Right lobe of liver (tissue), 6 donors: ENCODE measurements at regions not wholly inside any gene's neighbourhood (a gene's known extent, or its start where the extent isn't known, plus 50 kb on each side); places are given as distances from the start of the nearest gene placed in this dataset.
"Not testable (repeated sequence)": the region's sequence is repeated elsewhere in the genome, so short reads cannot be mapped to it uniquely, and the experiment has no call there.

Experiments used
- ATAC-seq, 4 donors: fragments of 200-7000 bp; cut with Tn5 transposase; one replicate each; pipeline ENCODE4 v1.9.1; 2020; ENCODE audit warnings: mild to moderate bottlenecking in 4 of 4, moderate library complexity in 4 of 4
- DNase-seq, 3 donors: peaks; one replicate each; pipeline ENCODE4 v3.0.0-alpha.2; 2020
- H3K27ac ChIP-seq, 3 donors: fragments of 200-600 bp; one replicate each; pipeline ENCODE4 v1.8.0; 2022
- H3K27me3 ChIP-seq, 2 donors: fragments of 200-600 bp; one replicate each; pipeline ENCODE4 v1.8.0; 2022
- H3K36me3 ChIP-seq, 4 donors: fragments of 200-600 bp; sonication (generic) in 1 of 4; one replicate each; pipeline versions ENCODE4 v1.5.1 to v1.8.0; 2017 to 2022; ENCODE audit warnings: control low read depth in 1 of 4
- H3K4me1 ChIP-seq, 4 donors: fragments of 200-600 bp; sonication (generic) in 1 of 4; one replicate each; pipeline versions ENCODE4 v1.5.1 to v1.8.0; 2017 to 2022; ENCODE audit warnings: control low read depth in 1 of 4
- H3K4me3 ChIP-seq, 3 donors: fragments of 200-600 bp; one replicate each; pipeline ENCODE4 v1.8.0; 2022
- H3K9me3 ChIP-seq, 4 donors: fragments of 200-600 bp; sonication (generic) in 1 of 4; one replicate each; pipeline versions ENCODE4 v1.5.1 to v1.8.0; 2017 to 2022; ENCODE audit warnings: control low read depth in 1 of 4
- POLR2A ChIP-seq: fragments of 450-650 bp; IDR thresholded peaks from one replicate; pipeline ENCODE4 v1.6.1; 2017; ENCODE audit warnings: antibody characterized with exemption, mild to moderate bottlenecking
- WGBS: methylation state at CpG from one replicate; pipeline ENCODE4 v1.1.6; 2018; ENCODE audit warnings: low coverage, low lambda C conversion rate; ENCODE audit not compliant: insufficient coverage; ENCODE audit errors: missing lambda C conversion rate; 5-methylcytosine and 5-hydroxymethylcytosine counted together
- intact Hi-C, 2 donors: fragments of 100-400 bp; cut with DNase I; formaldehyde crosslinking; loops; one replicate each; pipeline versions ENCODE4 v1.11.2 to v1.14.1; 2022
- TF ChIP-seq, protein P1 (sequence below), 4 donors: fragments of 200-600 bp in 3 of 4; fragments of 450-650 bp in 1 of 4; IDR thresholded peaks; one replicate each; pipeline versions ENCODE4 v1.5.1 to v1.8.0; 2016 to 2022; ENCODE audit warnings: antibody characterized with exemption in 4 of 4, mild to moderate bottlenecking in 2 of 4
- donor health status: DM: no; HTN: yes; CAD: no.
- donor health status: DM: no; HTN: no; CAD: no.
- donor health status: DM: no; HTN: no; CAD: no.
- donor health status: DM: no; HTN: yes; CAD: no.
- donor health status: DM: no; HTN: yes; CAD: no.

- Histone ChIP-seq H3K36me3 (no peaks in the 10 kb centered on the region), H3K4me3 (no peak overlapping the region), H3K9me3 (no peaks in the 10 kb centered on the region), H3K27ac (no peak overlapping the region), H3K4me1 (no peaks in the 10 kb centered on the region), H3K27me3 (no peaks in the 10 kb centered on the region)
- ATAC-seq (no peak), DNase-seq (no peak)
- 87% methylated on average over 12 of the region's 20 CpGs for WGBS
- intact Hi-C loops, result no loop called here
- TF ChIP-seq POLR2A, result no peak
- TF ChIP-seq, protein P1, sequence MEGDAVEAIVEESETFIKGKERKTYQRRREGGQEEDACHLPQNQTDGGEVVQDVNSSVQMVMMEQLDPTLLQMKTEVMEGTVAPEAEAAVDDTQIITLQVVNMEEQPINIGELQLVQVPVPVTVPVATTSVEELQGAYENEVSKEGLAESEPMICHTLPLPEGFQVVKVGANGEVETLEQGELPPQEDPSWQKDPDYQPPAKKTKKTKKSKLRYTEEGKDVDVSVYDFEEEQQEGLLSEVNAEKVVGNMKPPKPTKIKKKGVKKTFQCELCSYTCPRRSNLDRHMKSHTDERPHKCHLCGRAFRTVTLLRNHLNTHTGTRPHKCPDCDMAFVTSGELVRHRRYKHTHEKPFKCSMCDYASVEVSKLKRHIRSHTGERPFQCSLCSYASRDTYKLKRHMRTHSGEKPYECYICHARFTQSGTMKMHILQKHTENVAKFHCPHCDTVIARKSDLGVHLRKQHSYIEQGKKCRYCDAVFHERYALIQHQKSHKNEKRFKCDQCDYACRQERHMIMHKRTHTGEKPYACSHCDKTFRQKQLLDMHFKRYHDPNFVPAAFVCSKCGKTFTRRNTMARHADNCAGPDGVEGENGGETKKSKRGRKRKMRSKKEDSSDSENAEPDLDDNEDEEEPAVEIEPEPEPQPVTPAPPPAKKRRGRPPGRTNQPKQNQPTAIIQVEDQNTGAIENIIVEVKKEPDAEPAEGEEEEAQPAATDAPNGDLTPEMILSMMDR (IDR thresholded peaks at IDR 0.05), result no peak
Measured at GRCh38 chr2:83879127-83879526, 580.0 kb downstream of the SUCLG1 start.

DNA sequence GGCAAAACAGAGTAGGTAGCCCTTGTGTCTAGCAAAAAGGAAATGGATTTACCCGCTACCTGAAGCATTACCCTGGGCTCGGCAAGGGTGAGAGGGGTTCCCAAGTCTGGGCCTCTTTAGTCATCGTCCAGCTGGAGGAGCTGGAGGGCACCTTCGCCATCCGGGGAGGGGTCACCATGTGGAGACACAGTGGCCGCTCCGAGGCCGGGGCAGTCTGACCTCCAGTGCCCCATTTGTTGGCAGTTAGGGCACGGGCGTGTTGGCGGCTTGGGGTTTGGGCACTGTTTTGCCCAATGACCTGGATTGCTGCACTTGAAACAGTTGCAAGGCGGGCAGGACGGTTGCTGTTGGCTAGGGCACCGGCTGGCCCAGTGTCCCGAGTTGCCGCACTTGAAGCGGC is 581.8 kb downstream of the SUCLG1 start:
- intact Hi-C loops, H3K4me1 ChIP-seq, H3K4me3 ChIP-seq, ATAC-seq, H3K27ac ChIP-seq, H3K27me3 ChIP-seq, DNase-seq, H3K36me3 ChIP-seq, H3K9me3 ChIP-seq: not testable (repeated sequence)
- WGBS, result 90% methylated on average over 2 of the region's 17 CpGs

GRCh38 chr2:83874712-83875430 is 584.2 kb downstream of the SUCLG1 start:
- TF ChIP-seq, protein P1 (IDR thresholded peaks at IDR 0.05), result no peak
- TF ChIP-seq POLR2A, result no peak
- DNase-seq (no peak), ATAC-seq (no peak)
- Histone ChIP-seq H3K9me3 (no peaks in the 10 kb centered on the region), H3K27me3 (no peaks in the 10 kb centered on the region), H3K36me3 (no peaks in the 10 kb centered on the region), H3K4me1 (no peaks in the 10 kb centered on the region), H3K27ac (no peak overlapping the region), H3K4me3 (no peak overlapping the region)
- intact Hi-C loops, result no loop called here
- 65% methylated on average over 10 of the region's 14 CpGs for WGBS

DNA sequence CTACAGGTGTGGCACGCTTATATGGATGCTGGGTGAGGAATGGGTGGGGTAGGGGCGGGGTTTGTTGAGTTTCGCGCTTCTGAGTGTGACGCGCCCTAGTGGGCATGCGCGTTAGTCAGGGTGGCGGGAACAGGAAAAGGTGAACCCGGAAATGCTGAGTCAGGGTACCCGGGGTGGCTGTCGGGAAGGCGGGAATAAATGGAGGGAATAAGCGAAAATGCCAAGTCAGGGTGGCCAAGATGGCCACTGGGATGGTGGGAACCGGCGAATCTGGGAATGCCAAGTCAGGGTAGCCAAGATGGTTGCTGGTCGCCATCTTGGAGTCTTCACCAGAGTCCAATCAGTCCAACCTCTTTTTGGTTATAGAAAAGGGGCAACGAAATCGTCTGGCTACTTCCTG is 585.0 kb downstream of the SUCLG1 start:
- 95% methylated on average over 14 of the region's 19 CpGs for WGBS
- H3K27ac ChIP-seq, result no peak overlapping the region
- TF ChIP-seq, protein P1 (IDR thresholded peaks at IDR 0.05), result no peak
- TF ChIP-seq POLR2A, result no peak
- no peak overlapping the region for H3K4me3 ChIP-seq
- H3K27me3 ChIP-seq, result peaks cover 0 to under 1% of the 10 kb centered on the region in 2 donors
- no peaks in the 10 kb centered on the region for H3K4me1 ChIP-seq
- ATAC-seq (no peak), DNase-seq (no peak)
- no peaks in the 10 kb centered on the region for H3K9me3 ChIP-seq
- no peaks in the 10 kb centered on the region for H3K36me3 ChIP-seq
- intact Hi-C loops, result no loop called here

DNA sequence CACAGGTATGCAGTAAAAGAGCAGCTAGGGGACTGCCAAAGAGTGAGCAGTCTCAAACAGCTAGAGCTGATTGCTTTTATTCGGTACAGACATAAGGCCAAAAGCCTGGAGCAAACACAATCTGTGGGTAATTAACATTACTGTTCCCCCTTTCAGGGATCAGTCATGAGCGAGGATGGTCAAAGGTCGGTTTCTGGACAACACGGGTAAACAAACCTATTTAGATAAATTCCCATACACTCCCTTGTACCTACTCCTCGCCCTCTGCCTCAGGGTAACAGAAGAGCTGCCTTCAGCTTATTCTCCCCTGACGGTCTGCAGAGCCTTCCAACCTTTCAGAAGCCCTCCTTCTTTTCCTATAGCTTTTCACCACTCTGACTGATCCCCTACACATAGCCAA is 586.0 kb downstream of the SUCLG1 start:
- intact Hi-C loops, result no loop called here
- DNase-seq, result no peak
- WGBS, result 71% methylated on average over 6 of the region's 6 CpGs
- no peaks in the 10 kb centered on the region for H3K9me3 ChIP-seq
- no peak overlapping the region for H3K4me3 ChIP-seq
- TF ChIP-seq POLR2A, result no peak
- TF ChIP-seq, protein P1 (IDR thresholded peaks at IDR 0.05), result no peak
- peaks cover 0 to 6% of the 10 kb centered on the region in 2 donors for H3K27me3 ChIP-seq
- no peak overlapping the region for H3K27ac ChIP-seq
- H3K36me3 ChIP-seq, result no peaks in the 10 kb centered on the region
- no peak for ATAC-seq
- H3K4me1 ChIP-seq, result no peaks in the 10 kb centered on the region
